NAMALWA (cell line): ENCODE measurements at regions not wholly inside any gene's neighbourhood (a gene's known extent, or its start where the extent isn't known, plus 50 kb on each side); places are given as distances from the start of the nearest gene placed in this dataset.

ENCODE experiments used
- DNase-seq: peaks from one replicate; pipeline ENCODE4 v3.0.0-alpha.2; 2015; ENCODE audit warnings: low spot score

DNA sequence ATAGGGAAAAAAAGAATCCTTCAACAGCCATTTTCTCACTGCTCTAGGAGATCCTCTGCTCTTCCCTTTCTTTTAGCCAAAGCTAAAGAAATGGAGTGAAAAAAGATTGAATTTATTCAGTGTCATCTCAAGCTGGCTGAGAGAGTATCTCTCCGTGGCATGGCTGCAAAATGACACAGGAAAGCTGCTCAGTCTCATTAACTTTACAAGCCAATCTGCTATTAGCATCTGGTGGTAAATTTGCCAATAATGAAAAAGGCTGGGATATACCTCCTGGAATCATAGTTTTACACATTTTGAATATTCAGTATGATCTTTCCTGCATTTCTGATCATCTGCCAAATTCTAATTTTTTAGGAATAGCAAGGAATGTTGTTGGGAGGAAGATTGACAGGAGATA is 176.8 kb upstream of the CHRM3 start:
- DNase-seq = no peak

DNA sequence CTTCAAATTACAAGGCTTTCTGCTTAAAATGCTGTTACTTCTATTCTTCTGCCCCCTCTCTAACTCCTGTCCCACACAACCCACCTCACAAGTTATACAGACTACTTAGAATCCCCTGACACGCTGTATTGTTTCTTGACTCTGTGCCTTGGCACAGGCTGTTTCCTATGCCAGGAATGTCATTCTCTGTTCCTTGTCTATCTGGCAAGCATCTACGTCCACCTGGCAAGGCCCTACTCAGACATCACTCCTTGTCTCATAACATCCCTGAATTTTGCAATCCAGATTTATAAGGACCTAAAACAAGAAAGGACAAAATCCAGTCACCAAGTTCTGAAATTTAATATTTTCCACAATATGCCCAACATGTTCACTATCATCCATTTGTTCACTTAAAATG is 182.0 kb upstream of the CHRM3 start:
- no peak for DNase-seq

DNA sequence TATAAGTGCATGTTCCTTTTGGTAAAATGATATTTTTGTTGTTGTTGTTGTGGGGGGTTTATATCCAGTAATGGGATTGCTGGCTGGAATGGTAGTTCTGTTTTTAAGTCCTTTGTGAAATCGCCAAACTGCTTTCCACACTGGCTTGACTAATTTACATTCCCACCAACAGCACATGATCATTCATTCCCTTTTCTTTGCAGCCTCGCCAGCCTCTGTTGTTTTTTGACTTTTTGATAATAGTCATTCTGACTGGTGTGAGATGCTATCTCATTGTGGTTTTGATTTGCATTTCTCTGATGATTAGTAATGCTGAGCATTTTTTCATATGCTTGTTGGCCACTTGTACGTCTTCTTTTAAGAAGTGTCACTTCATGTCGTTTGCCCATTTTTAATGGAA is 188.5 kb upstream of the CHRM3 start:
- DNase-seq = no peak

DNA sequence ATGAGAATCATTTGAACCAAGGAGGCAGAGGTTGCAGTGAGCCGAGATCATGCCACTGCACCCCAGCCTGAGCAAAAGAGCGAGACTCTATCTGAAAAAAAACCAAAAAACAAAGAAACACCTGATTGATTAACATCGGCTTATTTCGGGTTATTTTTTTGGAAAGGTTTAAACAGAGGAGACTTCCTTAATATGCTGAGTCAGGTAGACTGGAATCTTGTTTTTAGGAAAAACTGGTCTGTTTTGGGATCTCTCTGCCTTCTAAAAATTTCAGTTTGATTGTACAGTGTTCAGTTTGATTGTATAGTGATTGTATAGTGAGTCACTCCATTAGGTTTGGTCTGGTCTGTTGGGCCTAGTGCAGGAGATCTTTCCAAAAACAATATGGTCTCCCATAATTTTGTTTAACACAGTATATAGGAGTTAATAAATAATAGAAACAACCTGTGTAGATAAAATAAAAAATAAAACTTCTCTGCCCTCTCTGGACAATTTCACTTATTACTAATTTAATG is 196.3 kb upstream of the CHRM3 start:
- DNase-seq = no peak

DNA sequence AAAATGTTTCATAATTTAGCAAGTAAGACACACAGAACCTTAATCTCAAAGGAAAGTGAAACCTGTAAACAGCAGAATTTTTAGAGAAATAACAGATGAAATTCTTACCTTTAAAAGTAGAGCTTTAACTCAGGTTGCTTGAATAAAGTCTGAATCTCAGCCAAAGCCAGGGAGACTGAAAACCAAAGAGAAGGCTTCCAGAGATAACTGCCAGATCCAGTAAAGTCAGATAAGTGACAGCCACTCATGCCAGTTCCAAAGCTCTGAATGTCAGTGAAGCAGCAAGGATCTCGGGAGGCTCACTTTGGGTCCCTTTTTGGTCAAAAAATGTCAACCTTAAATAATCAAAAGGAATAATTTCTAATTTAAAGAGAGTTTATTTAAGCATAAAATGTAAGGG is 199.9 kb upstream of the CHRM3 start:
- DNase-seq = no peak

DNA sequence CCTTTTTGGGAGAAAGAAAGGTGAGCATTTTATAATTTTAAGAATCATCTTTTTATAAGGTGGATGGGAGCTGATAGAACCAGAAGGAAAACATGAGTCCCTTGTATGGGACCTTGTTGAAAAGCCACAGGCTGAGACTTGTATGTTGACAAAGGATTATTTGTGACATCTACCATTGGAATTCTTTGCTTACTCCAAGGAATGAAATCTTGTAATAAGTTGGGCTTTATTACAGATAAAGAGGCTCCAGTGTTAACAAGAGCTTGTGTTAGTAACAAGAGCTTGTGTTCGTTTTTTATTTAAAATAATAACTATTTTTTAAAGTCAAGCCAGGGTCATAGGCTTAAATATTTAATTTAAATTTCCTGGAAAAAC is 201.1 kb upstream of the CHRM3 start:
- DNase-seq = no peak

DNA sequence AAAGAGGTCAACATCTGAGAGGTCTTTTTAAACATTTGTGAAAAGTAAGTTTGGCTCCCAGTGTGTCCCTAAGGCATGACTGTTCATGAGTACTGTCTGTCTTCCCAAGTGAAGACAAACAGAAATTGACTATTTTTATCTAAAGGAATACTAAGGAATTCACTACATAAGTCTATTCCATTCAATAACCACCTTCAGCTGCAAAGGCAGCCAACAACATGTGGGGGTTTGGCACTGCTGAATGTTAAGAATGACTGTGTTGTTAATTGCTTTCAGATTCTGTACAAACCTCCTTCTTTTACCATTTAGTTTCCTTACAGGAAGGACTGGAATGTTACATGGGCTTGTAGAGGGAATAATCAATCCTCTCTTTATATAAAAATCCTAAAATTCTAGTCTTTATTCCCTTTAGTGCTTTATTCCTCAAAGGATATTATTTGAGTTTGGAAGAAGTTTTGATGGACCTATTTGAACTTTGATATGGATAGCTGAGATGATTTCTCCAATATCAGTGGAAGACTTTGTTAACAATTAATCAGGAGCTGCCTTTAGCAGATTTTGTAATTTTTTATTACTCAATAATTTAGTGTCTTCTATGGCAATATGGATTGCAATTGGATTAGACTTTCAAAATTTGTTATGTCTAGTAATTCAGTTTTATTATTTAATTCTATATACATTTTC is 201.7 kb upstream of the CHRM3 start:
- no peak for DNase-seq

DNA sequence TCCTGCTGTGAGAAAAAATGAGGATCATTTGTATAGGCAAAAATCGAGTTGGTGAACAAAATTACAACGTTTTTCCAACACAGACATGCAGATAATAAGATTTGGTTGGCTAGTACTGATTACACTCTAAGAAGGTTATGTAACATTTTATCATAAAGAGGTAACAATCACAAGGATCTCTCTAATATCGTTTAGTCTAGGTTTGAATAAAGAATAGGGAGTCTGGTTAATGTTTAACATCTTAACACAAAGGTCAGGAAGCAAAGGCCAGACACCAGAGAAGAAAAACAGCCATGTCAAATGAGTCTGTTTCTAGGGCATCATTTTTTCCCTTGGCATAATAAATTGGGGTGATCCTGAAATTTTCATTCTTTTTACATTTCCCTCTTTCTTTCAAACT is 207.4 kb upstream of the CHRM3 start:
- DNase-seq = no peak

DNA sequence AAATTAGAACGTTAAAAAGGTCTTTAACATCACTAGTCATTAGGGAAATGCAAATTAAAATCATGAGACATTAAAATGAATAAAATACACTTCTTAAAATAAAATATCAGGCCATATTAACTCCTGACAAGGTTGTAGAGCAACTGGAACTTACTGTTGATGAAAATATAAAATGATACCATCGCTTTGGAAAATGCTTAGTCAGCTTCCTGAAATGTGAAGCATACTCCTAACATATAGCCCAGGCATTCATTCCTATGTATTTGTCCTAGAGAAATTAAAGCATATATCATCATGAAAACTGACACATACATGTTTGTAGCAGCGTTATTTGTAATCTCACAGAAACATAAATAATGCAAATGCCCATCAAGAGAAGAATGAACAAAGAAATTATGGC is 211.5 kb upstream of the CHRM3 start:
- no peak for DNase-seq

DNA sequence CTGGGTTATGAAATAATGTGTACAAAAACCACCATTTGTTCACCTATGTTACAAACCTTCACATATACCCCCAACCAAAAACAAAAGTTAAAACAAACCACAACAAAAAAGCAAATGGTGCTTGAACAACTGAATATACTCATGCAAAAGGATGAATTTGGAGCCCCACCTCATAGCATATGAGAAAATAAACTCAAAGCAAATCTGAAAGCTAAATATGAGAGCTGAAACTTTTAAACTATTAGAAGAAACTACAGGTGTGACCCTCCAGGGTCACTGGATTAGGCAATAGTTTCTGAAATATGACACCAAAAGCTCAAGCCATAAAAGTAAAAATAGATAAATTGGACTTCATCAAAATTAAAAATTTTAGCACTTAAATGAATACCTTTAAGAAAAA is 215.5 kb upstream of the CHRM3 start:
- DNase-seq = no peak

DNA sequence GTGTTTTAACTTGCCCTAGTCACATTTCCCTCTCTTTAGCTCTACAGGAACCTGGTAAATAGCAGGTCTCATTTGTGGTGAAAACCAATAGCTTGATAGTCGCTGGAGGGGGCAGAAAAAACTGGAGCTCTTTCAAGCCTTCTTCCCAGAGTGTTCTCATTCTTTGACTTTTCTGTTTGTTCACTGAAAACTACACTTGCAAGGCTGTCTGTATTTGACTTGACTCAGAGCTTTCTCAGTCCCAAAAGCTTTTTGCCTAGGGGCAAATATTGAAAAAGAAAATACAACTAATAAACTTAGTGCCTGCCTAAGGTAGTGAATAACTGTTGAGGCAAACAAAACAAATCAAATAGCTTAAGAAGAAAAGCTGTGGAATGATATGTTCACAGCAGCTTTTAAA is 217.1 kb upstream of the CHRM3 start:
- DNase-seq = no peak

DNA sequence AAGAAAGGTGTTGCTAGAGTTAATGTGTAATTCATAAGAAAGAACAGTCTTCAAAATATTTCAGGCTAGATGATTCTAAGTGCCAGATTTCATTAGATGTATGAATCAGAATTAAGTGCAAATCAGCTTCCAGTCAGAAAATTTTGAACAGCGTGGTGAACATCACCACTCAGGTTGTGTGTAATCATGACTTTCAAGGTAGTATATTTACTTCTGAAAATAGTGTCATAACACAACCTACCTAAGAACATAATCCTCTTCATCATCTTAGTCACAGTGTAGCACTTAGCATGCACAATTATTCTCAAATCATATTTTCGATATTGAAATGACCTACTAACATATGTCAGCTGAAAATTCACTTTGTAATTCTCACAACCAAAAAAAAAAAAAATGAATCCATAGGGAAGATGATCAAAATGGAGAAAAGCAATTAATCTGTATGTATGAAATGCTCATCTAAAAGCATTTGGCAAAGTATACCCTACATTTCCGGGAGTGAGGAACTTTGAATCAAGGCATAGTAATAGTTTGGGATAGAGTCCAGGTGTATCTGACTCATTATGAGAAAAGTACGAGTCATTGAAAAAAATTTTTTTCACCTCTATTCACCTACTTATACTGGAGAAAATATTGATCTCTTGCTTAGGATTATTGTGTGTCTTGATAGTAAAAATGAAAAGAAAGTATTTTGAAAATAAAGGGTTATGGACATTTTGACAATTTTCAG is 221.8 kb upstream of the CHRM3 start:
- no peak for DNase-seq

DNA sequence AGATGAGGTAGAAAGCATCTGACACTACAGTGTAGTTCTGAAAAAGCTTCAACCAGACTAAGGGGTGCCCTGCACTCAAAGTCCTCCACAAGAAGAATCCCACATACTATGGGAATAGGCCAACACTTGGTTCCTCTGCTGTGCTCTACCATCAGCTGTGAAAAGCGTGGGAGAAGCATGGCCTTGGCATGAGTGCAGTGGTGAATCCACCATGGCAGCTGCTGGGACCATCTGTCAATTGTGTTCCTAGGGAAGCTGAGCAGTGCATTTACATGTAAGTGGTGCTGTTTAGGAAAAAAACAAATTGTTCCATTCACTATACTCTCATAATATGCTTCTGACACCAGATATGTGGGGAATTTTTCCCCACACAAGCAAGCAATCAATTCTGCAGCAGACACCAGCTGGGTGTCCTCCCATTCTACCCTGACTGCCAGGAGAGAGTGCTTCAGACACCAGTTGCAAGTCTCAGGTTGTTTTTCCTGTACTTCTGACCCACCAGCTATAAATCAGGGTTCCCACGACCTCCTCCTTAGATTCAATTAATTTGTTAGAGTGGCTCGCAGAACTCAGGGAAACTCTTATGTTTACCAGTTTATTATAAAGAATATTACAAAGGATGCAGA is 230.8 kb upstream of the CHRM3 start:
- DNase-seq = no peak

DNA sequence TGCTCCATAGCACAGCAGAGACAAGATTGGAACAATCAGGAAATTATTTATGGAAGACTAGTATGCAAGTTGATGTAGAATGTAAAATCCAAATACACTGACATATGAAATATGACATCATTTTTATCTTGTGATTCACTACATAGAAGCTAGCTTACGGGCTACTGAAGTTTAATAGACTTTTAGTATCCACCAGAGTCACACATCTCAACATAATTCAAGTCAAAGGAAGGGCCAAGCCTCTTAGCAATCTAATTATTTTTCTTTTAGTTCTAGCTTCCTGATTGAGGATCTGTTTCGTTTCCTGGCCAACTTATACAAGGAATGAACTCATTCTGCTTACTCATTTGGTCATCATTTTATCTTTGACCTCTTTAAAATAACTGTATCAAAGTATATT is 234.4 kb upstream of the CHRM3 start:
- no peak for DNase-seq

DNA sequence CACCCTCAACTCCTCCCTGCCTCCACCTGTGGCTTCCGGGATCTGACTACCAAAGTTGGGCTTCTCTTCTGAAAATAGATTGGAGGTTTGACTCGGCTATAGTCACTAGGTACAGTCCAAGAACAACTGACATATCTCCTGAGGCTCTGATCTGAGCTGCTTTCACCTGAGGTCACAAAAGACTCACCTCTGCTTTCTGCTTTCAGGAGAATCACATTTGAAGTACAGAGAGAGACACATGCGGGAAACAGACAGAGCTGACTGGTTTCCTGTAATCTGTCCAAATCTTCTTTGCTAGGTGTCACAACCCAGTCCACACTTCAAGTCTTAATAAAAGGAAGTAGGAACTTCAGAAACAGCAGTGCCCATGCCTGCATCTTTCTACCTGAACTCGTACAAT is 245.4 kb upstream of the CHRM3 start:
- no peak for DNase-seq

DNA sequence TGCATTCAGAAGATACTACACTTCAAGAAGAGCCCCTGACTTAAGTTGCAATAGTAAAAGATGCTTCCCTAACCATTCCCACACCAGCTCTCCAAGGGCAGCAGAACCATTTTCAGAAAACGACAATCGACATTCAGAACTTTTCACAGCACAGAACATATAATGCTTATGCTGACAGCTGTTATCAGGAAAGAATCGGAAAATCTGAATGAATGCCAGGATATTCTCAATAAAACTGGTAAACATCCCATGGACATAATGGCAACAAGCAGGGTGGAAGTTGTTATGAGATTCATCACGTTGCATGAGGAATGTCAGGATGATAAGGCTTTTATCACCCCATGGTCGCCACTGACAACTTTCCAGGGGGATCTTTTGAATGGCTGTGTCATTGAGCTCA is 246.6 kb upstream of the CHRM3 start:
- DNase-seq = no peak

DNA sequence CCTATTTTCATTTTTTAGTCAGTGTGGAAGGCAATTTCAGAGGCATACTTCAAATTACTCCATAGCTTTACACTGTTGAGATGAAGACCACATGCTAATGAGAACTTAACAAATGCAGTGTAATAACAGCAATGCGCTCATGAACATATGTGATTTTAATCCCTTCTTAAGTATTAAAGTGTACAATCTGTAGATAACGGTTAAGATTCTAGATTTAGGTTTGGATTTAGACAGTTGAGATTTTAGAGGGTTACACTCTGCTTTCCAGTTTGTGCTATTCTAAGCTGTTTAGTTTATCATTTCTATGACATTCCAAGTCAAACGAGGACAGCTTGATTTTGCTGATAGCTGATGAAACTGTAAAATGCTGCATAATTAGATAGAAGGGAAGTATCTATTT is 257.8 kb upstream of the CHRM3 start:
- no peak for DNase-seq

DNA sequence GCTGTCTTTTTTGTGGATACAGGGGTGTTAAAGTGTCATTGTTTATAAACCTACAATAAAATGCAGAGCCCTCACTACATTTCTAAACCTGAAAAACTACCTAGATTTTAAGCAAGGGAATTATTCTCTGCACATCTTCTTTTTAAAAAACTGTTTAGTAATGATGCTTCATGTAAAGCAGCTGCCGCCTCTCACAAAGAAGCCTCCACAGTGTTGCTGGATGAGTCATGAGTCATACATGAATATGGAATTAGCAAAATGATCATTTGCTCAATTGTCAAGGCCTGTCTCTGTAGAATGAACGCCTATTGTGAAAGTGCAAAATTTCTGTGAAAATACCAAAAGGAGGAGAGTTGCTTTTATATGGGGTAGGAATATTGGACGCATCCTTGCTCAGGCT is 259.5 kb upstream of the CHRM3 start:
- no peak for DNase-seq

DNA sequence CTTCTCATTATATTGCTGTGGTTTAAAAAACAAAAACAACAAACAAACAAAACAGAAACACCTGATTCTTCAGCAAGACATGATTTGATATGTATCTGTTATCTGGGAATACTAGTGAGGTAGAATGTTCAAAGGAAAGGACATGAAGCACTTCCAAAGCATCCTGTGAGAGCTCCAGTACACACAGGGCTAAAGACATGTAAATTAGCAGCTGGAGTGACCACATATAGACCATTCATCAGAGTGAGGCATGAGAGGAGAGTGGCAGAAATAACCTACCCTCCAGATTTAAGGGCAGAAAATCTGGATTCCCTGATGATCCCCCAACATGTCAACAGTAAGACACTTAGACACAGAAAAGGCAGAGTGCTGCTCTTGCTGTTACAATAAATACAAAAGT is 260.5 kb upstream of the CHRM3 start:
- no peak for DNase-seq

DNA sequence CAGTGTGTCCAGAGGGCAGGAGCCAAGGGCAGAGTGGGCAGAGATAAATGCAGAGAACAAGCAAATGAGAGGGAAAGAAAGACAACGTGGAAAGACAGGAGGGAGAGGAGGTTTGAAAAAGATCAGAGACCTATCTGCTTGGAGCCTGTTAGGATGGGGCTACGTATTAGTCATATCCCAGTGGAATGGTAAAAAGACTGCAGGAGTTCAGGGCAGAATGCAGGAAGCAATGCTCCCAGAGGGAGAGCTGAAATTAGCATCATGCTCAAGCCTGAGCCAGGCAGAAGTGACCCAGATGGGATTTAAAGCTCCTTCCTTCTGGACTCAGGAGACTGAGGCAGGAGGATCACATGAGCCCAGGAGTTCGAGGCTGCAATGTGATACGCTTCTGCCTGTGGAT is 261.3 kb upstream of the CHRM3 start:
- DNase-seq = no peak

DNA sequence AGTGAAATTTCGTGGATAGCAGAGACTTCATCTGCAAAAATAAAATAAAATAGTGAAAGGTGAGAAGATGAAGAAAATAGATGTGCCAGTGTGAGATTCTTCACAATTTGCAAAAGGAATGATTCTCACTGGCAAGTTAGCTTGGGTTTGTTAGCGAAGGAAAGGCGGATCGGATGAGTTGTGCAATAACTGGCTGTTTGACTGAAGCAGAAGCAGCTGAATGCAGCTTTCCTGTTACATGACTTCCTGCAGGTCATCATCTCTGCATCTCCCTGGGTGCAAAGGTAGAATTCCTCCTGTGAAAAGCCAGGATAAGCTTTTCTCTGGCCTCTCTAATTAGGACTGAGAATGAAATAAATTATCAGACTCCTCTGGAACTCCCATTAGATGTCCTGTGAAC is 263.1 kb upstream of the CHRM3 start:
- DNase-seq = no peak

DNA sequence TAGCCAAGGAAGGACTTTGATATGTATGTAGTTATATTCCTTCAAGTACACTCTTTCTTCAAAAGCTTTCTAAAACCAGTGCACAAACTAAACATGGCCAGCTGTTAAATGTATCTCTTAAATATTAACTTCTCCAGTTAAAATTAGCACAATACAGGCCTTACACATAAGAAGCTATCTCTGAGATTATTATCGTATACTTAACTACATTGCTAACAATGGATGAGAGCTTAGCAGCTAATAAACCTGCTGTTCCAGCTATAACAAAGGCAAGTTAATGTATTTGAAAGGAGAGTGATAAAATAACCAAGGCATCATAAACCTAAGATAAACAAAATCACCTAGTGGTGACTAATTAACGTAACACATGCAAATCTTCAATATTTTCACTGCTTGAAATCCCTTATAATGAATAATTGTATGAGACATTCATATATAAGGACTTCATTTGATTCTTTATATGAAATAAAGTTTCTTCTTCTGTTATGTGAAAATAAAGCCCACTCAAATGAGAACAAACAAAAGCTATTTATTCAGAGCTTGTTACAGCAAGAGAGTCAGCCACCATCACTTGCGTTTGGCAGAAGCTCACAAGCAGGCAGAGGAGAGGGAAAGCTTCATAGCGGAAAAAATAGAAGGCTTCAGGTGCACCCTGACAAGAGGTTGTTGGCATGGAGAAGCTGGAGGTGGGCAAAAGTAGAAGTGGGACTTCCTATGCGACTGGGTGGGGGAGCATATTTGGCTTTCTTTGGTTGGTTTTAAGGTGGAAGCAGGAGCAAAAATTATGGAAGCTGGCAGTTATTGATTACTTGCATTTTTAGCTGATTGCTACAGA is 274.1 kb upstream of the CHRM3 start:
- no peak for DNase-seq

DNA sequence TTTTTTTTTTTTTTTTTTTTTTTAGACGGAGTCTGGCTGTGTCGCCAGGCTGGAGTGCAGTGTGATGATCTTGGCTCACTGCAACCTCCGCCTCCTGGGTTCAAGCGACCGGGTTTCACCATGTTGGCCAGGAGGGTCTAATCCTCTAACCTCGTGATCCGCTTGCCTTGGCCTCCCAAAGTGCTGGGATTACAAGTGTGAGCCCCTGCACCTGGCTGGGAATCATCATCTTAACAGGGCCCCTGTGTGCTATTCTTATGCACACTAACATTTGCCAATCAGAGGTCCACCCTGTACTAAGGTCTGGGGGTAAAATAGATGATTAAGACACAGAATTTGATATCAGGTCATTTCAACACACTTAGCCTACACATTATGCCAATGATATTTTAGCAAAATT is 278.7 kb upstream of the CHRM3 start:
- DNase-seq = no peak
